ENCODE measurements at regions not wholly inside any gene's neighbourhood (a gene's known extent, or its start where the extent isn't known, plus 50 kb on each side); places are given as distances from the start of the nearest gene placed in this dataset.

GRCh38 chr12:63317880-63318279 lies 166.9 kb upstream of the AVPR1A start:
- no peak for DNase-seq

GRCh38 chr12:63317286-63317846 lies 166.4 kb upstream of the AVPR1A start:
- DNase-seq, result no peak

GRCh38 chr12:63313139-63313538 lies 162.1 kb upstream of the AVPR1A start:
- no peak for DNase-seq

- no peak for DNase-seq
Measured at GRCh38 chr12:63308671-63309070, 157.7 kb upstream of the AVPR1A start.

DNA sequence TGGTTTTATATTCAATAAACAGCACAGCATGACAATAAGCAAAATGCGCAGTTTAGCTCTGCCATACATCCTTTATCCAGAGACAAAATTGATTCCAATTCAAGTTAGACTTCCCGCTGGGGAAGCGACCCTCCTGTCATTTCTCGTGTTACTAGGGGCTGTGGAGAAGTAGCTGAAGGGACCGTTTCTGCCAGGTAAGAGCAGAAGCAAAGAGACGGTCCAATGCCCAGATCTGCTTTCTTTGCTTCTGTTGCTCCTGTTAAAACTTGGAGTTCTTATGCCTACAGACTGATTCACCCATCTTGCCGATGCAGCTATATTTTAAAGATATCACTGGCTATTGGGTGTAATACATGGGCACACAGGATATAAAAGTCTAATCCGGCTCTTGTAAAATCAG lies 156.8 kb upstream of the AVPR1A start:
- DNase-seq, result no peak

- no peak for DNase-seq
Measured at GRCh38 chr12:63305901-63306875, 155.2 kb upstream of the AVPR1A start.

DNA sequence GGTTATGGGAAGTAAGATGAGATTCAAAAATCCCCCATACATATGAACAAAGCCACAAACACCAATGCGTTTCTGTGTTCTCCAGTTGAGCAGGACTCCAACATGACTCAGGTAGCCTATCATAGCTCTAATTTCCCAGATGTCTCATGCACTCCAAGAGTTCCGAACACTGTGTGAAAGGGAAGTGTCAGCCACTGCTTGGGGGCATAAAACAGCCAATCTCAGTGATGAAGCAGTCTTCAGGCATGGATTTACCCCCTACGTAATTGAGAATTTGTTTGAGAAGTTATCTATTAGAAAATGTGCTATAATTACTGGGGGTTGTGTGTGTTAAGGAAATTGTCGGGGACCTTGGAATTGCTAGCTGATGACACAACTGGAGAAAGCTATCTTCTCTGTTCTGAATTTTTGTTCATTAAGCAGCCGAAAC lies 153.9 kb upstream of the AVPR1A start:
- no peak for DNase-seq

DNA sequence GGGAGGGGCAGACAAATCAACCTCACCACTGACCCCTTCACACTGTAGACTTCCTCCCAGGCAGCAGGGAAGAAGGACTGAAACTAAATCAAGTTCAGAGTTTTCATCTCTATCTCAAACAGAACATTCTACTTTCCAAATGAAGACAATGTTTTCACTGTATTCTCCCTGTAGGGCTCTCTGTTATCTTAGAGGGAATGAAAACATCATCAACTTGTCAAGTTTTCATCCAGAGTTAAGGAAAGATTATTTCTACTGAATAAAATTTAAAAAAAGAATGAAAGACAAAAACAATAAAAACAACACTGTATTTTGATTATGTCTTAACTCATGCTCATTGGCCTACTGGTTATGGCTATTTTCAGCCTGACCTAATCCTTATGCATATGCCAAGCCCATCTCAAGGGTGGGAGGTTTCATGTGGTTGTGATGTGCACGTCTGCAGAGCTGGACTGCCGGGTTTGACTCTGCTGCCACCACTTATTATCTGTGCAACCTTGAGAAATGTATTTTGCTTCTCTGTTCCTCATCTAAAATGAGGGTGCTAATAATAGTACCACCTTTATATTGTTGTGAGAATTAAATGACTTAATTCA lies 152.0 kb upstream of the AVPR1A start:
- DNase-seq, result no peak

- DNase-seq, result no peak
Measured at GRCh38 chr12:63302269-63302940, 151.4 kb upstream of the AVPR1A start.

DNA sequence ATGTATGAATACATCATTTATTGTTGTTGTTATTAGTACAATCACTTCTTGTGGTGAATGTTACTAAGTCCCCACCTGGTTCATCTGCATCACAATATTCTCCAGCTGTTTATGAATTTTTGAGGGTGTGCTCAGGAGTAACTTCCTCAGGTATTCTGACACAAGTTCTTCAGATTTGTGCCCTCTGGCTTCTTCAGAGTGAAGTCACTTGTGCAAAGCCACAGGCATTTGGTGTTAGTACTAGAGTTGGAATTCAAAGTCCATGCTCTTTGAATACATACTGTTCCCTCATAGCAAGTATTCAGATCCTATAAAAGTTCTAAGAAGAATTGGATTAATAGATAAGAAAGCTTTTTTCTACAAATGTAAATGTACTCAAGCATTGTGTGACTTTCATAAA lies 150.3 kb upstream of the AVPR1A start:
- no peak for DNase-seq

DNA sequence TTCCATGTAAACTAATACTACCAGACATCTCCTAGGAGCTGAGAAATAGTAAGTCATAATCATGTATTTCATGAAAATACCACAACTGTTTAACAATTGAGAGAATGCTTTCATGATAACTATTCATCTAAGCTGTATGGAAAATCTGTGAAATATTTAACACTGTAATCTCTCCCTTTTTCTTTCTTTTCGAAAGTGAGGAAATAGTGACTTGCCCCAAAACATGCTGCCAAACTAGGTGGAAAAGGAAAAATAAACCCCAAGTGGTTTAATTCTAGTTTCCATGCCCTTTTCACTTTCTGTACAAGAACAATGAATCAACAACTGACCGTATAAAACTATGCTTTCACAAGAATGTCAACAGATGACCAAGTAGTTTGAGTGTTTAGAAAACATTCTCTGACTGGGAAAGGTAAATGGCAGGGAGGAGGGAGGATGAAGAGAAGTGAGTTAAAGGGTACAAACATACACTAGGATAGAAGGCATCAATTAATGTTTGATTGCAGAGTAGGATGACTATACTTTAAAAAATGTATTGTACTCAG lies 147.5 kb upstream of the AVPR1A start:
- no peak for DNase-seq

- DNase-seq, result no peak
Measured at GRCh38 chr12:63294327-63294632, 143.3 kb upstream of the AVPR1A start.

GRCh38 chr12:63292471-63293221 lies 141.6 kb upstream of the AVPR1A start:
- no peak for DNase-seq

DNA sequence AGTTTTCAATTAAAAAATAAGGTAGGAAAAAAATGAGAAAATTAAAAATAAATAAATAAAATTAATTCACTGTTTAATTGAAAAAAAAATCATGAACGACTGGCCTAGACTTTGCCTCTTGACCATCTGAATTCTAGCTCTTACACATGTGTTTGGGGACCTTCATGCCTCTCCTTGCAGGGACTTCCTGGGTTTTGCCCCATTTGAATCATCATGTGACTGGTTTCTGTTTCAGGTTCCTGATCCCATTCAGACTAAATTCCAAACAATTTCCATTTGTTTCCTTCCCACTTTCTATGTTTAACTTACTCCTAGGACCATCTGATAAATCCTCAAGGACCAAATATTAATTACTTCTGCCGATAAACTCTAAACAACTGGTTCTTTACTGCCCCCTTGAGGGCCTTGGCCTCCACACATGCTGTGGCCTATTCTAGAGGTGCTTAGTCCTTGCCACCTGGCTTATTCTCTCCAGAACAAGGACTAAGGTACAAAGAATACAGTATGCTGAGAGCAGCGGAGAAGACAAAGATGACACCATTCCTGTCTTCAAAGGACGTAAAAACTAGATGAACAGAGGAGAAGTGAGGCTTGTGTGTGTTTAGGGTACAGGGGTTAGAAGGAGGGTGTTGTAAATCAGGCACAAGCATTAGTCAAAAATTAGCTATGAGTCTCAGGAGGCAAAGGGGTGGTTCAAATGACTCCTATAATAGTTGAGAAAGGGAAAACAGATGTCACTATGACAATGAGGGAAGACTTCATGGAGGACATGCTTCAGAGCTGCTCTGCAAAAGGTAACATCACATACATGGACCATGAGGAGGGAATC lies 125.8 kb upstream of the AVPR1A start:
- no peak for DNase-seq

GRCh38 chr12:63266988-63267387 lies 116.0 kb upstream of the AVPR1A start:
- DNase-seq, result no peak

GRCh38 chr12:63264629-63265028 lies 113.6 kb upstream of the AVPR1A start:
- no peak for DNase-seq

DNA sequence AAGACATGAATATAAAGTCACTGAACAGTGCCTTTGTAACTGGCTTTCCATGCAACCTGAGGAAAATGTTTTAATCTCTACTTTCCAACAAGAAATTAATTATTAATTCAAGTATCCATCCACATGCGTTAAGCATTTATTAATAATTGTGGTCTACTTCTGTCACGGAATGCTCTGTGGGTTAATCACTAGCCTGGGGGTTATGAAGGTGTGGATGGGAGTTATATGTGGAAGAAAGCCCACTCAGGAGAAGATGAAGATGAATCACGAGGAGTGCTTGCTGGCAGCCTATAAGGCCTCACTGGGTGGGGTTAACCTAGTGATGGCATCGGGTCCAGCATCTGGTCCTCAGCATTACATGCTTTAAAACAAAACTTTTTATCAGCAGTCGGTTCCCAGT lies 99.5 kb upstream of the AVPR1A start:
- DNase-seq, result no peak

DNA sequence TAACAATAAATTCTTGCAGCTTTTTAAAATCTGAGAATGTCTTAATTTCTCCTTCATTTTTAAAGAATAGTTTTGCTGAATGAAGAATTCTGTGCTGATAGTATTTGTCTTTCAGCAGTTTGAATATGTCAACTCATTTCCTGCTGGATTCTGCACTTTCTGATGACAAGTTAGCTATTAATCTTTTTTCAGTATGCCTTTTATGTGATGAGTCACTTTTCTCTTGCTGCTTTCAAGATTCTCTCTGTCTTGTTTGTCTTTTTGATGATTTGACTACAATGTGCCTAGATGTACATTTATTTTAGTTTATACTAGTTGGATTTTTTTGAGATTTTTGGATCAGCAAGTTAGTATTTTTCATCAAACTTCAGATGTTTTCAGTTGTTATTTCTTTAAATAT lies 87.9 kb upstream of the AVPR1A start:
- no peak for DNase-seq

DNA sequence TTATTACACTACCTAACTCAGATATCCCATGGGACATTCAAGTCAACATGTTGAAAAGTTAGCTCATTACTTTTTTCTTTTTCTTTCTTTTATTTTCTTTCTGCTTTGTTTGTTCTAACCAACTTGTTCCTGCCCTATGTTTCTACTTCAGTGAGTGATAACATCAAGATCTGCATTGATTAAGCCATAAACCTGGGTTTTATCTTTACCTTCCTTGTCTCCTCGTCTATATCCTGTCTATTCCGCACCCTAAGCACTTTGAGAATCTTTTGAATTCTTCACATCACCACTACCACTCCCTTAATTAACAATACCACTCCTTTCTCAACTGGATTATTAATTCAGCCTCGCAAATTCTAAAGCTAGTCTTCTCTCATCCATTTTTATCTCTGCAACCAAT lies 81.9 kb upstream of the AVPR1A start:
- no peak for DNase-seq

DNA sequence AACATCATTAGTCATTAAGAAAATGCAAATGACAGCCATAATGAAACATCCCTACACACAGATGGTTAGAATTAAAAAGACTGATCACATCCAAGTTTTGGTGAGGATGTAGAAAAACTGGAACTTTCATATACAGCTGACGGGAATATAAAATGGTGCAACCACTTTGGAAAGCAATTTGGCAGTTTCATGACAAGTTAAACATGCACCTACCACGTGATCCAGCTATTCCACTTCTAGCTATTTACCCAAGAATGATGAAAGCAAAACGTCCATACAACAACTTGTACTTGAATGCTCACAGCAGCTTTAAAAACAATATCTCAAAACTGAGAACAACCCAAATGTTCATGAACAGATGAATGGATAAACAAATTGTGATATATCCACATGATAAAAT lies 77.9 kb upstream of the AVPR1A start:
- DNase-seq, result no peak

- DNase-seq, result no peak
Measured at GRCh38 chr12:63226792-63227463, 75.9 kb upstream of the AVPR1A start.

Measured in DMS 273 treated with DMSO at 0.1 percent for 48 hours (cell line).